NCI-H774 (cell line): ENCODE measurements at regions not wholly inside any gene's neighbourhood (a gene's known extent, or its start where the extent isn't known, plus 50 kb on each side); places are given as distances from the start of the nearest gene placed in this dataset.
"Not testable (repeated sequence)": the region's sequence is repeated elsewhere in the genome, so short reads cannot be mapped to it uniquely, and the experiment has no call there.

Experiments
- DNase-seq: peaks from one replicate; lab custom pipeline; 2025; lab: John Stamatoyannopoulos, UW

DNA sequence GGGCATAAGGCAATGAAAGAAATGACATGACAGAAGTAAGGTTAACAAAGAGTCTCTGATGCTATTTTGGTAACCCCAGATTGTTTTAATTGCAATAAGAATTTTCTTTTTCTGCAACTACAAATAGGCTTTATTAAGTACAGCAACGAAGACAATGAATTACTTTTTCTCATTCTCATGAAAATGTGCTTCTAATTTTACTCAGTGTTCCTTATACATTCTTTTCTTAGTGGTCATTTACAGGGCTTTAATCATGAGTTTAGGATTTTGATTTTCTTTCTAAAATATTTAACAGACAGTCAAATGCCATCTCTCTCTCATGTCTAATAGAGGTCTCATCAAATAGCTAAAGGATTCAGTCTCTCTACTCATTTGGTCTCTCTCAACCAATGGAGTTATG, 452.1 kb downstream of the RAP2B start:
- DNase-seq: no peak

DNA sequence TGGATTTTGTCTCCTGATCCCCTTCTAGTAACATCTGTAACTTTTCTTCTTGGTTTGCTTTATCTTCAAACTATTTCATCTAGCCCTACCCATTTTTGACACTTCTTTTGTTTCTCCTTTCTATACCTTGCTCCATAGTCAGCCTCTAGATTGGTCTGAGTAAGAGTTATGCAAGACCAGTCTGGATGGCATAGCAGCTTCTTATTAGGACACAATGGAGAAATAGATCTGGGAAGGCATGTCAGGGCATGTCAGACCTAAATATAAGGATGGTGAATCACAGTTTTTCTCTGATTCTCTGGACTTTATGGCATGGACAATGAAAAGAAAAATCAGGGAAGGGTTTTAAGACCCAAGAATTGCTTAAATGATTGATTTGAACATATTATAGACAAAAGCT, 452.5 kb downstream of the RAP2B start:
- no peak for DNase-seq

DNA sequence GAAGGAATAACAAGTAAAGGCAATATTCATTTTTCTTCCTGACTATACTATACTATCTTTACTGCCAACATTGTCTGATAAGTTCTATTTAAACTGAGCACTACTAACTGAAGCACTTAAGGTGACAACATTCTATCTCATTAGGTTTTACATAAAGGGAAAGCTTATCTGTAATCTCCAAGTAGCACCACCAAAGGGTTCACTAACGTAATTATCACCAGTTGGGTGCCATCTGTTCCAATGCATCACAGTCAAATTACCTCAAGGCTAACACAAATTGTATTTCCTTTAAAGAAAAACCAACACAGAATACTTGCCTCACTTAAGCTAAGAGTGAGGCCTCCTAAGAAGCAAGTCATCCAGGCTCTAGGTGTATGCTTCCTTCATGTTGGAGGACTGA, 453.8 kb downstream of the RAP2B start:
- no peak for DNase-seq

DNA sequence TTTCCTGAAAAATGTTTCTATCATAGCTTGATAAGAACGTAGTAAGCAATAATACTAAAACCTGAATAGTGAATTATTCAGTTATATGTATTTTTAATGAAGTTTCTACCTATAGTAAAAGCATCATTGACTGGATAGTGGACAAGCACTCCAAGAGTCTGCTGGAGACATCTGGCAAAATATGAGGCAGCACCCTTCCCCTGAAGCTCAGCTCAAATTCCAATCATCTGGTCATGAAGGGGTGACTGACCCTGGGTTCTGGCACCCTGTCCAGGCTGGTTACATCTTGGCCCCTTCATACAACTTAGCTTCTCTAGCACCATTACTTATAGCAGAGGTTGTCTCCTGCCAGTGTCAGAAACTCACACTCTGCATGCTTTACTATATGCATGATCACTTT, 455.4 kb downstream of the RAP2B start:
- DNase-seq: no peak

DNA sequence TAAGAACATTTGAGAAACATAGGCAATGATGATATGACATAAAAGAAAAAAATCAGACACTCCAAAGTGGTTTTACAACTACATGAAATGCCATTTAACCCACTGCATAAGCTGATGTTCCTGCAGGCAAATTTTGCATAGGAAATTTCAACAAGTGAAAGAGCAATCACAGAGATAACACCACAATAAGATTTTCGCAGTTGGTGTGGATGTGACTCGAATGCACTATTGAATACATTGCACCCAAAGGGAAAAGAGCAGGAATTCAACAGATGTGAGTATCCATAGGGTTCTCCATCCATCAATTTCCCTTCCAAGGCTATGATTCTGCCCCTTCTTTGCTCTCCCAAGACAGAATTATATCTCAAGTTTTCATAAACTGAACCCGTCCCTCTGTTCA, 456.1 kb downstream of the RAP2B start:
- no peak for DNase-seq

DNA sequence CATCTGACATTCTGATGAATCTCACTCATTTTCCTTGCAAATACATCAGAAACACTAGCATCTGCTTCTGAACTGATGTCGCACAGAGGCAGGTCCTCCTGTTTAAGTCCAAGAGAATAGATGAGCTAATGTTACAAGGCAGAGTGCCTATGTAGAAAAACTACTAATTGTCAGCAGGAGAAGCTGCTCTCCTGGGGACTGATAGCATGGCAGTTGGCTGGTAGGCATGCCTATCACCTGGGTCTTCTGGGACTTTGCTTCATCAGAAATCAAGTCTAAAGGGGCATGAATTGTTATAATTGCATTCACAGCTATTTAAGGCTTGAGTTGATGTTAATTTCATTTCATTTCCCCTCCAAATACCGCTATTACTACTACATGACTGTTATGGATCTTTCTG, 457.2 kb downstream of the RAP2B start:
- no peak for DNase-seq

DNA sequence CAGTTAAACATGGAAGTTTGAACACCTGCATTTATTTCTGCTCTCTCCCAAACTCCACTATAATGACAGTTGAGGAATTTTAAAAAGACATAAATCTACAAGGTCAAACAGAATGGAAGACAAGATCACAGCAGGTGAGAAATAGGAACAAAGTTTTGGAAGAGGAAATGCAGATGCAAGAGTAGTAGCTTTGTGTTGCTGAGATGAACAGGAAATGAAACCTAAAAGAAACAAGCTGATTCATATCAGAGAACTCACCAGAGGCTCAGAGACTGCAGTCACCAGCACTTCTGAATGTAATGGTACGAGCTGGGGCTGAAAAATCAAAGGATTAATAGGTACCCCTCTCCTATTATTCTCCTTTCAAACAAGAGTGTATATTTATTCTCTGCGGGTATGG, 459.9 kb downstream of the RAP2B start:
- DNase-seq: no peak

DNA sequence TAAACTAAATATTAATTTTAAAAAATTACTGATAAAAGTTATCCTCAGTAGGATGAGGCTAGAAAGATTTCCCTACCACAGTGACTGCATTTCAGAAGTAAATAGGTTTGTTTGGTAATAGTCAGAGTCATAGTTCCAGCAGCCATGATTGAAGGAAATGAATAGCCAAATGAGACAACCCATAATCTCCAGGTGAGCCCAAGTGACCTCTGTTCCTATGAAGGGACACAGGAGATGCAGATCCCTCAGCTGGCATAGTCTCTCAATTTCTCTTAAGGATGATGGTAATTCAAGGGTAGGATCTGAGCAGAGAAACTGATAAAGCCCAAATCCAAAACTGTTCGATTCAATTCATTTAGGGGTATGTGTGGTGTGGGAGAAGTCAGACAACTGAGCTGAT, 461.8 kb downstream of the RAP2B start:
- no peak for DNase-seq

DNA sequence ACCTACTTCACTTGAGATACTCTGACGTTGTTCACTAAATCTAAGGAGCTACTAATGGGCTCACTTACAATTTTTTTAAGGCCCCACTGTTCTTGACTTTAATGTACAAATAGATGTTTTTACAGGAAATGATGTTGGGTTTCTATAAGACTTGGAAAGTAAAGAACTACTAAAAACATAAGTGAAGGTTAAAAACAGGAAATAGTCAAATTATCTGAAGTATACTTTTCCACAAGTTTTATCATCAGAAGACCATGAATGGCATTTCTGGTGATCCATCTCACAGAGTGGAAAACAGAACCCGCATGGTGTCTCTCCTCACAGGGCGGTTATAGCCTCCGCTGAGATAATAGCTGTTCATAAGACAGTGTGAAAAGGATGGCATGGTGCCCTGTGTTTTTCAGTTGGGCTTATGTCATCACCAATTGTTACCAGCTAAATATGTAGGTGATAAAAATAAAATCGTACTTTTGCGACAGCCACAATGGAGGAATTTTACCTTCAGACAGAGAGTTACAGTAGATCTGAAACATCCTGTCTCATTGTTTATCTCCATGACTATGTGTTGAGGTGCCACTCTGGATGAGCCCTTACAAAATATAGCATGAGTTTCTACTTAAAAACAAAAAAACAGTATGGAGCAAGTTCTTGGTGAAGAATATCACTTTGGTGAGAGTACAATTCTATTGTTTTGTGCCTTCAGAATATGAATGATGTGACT, 462.4 kb downstream of the RAP2B start:
- DNase-seq: no peak

DNA sequence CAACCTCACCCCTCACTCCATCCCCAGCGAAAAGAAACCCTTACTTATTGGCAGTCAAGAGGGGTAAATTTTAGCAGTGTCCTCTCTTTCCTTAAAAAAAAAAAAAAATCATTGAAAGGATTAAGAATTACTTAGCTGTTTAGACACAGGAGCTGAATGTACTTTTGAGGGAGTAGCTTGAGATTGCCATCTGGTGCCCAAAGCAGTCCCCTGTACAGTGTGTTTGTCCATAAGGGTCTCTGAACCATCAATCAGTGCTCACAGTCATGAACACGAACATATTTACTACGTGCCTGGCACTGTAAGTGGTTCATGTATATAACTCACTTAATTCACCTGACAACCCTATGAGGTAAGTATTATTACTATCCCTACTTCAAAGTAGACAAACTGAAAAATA, 463.5 kb downstream of the RAP2B start:
- DNase-seq: no peak

DNA sequence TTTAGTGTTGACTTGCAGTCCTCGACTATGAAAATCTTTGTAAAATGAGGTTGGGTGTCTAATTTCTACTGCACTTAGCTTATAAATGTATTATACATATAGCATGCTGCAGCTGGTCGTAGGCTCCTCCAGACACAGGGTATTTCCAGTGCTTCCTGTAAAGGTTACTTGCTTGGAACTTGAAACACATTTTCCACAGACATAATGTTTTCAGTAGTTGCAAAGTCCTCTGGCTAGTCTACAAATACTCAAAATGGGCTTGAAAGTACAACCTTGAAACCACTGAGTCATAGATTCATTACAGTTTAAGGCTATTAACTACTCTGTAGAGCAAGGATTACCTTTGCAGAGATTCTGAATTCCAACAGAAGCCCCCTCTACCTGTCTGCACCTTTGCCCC, 464.1 kb downstream of the RAP2B start:
- DNase-seq: no peak

DNA sequence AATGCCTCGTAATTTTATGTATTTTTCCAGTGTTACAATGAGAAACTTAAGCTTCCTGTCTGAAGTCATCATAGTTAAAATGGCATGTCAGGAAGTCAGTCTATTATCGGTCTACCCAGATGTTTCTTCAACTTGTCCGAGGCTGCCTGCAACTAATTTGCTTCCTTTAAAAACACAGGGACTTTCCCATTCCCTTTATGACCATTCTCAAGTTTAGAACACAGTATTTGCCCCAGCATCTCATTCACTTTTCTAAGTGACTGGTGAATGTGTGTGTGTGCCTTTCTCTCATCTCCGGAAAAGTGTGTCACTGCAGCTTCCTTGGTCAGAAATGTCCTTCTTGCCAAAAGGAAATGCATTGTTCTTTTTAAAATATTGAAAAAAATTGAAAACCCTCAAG, 466.6 kb downstream of the RAP2B start:
- no peak for DNase-seq

DNA sequence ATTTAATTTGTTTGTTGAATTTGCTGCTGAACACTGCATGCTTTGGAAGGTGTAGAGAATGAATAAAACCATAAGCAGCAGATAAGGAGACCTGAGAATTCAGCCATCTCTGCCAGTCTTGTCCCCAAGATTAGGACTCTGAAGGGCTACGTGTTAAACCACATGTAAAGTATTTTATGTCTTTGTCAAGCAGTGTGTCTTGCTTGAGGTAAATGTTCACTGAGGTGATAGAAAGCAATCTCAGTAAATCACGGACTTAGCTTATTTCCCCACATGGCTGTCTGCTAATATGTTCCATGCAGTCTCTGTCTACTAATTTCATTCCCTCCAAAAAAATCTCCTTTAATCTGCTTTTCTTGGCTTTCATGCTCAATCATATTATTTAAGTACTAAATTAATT, 467.1 kb downstream of the RAP2B start:
- DNase-seq: no peak

DNA sequence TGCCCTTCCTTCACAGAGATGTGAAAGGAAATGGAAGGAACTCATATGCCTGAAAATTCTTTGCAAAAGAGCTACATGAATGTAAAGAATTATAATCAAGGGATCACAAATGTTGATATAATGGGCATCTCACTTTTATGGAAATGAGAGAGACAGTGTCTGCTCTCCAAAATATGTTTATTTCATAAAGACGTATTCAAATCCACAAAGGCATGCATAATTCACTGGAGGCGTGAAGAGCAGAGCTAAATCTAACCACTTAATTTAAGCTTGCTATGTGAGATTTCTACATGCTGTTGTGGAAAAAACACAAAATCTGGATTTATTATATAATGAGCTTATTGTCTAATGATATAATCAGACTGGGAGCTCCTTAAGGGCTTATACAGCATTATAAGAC, 469.1 kb downstream of the RAP2B start:
- DNase-seq: no peak

DNA sequence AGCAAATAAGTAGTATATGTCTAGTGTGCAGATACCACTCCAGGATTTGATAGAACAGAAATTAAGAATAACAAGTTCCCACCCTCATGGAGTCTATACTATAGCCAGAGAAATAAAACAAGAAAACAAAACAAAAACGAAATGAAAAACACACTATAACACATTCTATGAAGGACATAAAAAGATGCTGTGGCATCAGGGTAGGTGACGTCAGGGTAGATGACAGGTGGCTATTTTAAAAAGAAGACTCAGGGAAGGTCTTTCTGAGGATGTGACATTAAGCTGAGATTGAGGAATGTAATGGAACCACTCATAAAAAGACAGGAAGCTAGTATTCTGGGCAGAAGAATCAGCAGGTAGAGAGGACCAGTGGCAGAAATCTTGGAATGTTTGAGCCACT, 469.6 kb downstream of the RAP2B start:
- DNase-seq: no peak

DNA sequence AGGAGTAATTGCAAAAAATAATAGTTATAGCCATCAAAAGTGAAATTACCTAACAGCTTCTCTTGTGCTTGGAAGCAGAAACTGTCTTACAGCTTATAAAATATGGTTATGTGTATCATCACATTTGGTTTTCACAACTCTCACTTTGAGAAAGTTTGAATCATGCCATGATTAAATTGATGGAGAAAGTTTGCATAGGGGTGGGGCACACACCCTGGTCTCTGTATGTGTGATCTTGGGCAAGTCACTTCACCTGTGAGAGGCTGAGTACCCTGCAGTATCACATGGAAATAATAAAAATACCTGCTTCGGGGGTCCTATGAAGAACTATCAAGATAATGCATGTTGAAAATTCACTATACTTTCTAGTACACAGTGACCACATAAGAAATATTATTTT, 471.4 kb downstream of the RAP2B start:
- no peak for DNase-seq

DNA sequence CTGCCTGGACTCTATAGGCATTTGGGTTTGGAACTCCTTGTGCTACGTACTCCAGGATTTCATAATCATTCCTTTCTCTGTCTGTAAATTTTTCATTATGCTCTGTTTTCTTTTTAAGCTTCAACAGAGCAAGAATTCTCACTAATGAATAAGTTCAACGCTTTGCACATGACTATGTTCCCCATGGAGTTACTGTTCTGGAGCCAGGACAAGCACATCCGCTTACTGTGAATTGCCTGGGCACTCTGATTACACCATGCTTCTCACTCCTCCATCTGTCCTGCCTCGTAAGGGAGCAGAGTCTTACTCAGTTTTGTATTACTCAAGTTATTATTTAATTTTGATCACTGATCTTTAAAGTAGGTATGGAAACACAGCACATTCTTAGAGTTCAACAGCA, 472.7 kb downstream of the RAP2B start:
- no peak for DNase-seq

DNA sequence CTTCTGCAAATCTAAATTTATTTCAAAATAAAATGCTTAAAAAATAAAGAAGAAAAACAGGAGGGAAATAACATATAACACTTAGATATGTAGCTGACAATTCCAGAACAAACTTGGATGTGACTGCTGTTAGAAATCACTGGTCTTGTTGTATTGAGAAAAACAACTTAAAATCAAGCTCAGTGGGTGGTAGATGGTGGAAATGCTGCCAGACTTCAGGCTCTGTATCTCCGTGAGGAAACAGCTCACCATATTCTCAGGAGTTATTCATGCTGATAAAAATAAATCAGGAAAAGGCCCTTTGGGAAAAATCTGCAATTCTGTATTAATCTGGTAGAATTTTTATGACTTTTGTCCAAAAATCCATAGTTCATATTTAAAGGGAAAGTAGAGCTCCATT, 477.6 kb downstream of the RAP2B start:
- no peak for DNase-seq

DNA sequence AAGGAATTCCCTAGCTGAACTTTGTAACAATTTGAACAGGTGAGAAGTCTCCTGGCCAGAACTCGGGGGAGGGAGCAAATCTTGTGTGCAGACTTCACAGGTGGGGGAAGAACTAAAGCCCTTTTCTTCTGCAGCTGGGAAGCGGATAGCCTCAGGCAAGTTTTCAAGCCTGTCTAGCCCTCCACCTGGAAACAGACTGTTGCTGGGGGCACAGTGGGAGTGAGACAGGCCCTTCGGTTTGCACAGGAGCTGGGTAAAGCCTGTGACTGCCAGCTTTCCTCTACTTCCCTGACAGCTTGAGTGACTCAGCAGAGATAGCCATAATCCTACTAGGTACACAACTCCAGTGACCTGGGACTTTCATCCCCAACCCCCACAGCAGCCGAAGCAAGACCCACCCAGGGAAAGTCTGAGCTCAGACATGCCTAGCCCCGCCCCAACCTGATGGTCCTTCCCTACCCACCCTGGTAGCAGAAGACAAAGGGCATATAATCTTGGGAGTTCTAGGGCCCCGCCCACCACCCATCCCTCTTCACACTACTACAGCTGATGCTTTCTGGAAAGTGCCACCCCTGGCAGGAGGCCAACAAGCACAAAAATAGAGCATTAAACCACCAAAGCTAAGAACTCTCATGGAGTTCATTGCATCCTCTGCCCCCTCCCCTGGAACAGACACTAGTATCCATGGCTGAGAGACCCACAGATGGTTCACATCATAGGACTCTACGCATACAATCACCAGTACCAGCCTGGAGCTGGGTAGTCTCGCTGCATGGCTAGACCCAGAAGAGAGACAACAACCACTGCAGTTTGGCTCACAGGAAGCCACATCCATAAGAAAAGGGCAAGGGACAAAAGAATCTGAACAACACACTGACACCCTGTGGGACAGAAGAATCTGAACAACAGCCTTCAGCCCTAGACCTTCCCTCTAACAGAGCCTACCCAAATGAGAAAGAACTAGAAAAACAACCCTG, 479.0 kb downstream of the RAP2B start:
- no peak for DNase-seq

DNA sequence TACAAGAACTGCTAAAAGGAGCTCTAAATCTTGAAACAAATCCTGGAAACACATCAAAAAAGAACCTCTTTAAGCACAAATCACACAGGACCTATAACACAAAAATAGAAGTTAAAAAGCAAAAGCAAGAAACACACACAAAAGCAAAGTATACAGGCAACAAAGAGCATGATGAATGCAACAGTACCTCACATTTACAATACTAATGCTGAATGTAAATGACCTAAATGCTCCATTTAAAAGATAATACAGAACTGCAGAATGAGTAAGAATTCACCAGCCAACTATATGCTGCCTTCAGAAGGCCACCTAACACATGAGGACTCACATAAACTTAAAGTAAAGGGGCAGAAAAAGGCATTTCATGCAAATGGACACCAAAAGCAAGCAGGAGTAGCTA, 478.6 kb upstream of the ARHGEF26 start:
- not testable (repeated sequence) for DNase-seq

DNA sequence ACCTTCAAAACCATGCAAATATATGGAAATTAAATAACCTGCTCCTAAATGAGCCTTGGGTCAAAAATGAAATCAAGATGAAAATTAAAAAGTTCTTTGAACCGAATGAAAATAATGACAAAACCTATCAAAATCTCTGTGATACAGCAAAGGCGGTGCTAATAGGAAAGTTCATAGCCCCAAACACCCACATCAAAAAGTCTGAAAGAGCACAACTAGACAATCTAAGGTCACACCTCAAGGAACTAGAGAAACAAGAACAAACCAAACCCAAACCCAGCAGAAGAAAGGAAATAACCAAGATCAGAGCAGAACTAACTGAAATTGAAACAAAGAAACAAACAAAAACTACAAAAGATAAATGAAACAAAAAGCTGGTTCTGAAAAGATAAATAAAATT, 477.7 kb upstream of the ARHGEF26 start:
- not testable (repeated sequence) for DNase-seq

DNA sequence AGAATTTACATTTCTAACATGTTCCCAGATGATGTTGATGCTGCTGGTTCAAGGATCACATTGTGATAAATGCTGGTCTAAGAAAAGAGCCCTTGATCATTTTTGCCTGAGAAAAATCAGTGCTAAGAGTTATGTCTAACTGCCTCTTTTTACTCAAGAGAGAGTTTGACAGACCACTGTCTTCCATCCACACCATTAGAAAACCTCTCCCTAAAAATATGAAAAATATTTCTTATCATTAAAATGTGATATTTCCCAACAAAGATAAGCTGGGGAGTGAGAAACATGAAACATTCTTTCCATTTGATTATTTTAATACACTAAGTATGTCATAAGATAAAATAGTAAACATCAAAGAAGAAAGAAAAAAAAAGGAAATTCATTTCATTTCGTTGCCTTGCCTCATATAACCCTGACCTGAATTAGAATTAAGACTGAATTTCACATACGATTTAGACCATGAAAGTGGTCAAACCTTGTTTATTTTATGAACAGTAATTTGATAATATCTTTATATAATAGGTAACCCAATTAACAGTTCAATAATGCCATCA, 471.8 kb upstream of the ARHGEF26 start:
- DNase-seq: no peak

DNA sequence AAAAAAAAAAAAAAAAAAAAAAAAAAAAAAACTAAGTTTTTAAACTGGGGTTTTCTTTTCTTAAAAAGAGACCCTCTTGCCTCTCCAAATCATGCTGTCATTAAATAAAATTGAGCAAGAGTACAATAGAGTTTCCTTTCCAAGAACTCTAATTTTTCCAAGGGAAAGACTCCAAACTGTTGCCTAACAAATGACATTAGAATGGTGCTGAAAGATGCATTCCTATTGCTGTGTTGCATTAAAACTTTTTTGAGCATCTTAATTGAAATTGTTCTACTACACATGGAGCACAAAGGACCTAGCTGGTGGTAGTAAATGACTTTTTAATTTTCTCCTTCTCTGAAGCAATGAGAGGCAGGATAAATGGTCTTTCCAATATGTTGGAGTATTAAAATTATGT, 469.1 kb upstream of the ARHGEF26 start:
- DNase-seq: no peak
